ENCODE measurements at regions not wholly inside any gene's neighbourhood (a gene's known extent, or its start where the extent isn't known, plus 50 kb on each side); places are given as distances from the start of the nearest gene placed in this dataset.

GRCh38 chr4:186789651-186790050 lies 66.0 kb upstream of the FAT1 start:
- no peaks in the 10 kb centered on the region for H3K9me2 ChIP-seq (replicated peaks; ENCODE audit: insufficient read depth, low read length)
- H3K9ac ChIP-seq (ENCODE audit: low read length) = no peak overlapping the region
- H3K4me2 ChIP-seq (ENCODE audit: low read depth, low read length, poor library complexity, severe bottlenecking) = no peak overlapping the region
- H3K36me3 ChIP-seq (ENCODE audit: low read length) = no peaks in the 10 kb centered on the region
- H3K4me3 ChIP-seq (ENCODE audit: insufficient read depth, low read length, poor library complexity, severe bottlenecking) = no peak overlapping the region
- H3F3A ChIP-seq (ENCODE audit: insufficient read depth) = no peaks in the 10 kb centered on the region
- H3K27ac ChIP-seq (ENCODE audit: low read depth, low read length) = no peak overlapping the region
- H3K27me3 ChIP-seq (ENCODE audit: low read length) = no peaks in the 10 kb centered on the region
- TF ChIP-seq, protein P1, sequence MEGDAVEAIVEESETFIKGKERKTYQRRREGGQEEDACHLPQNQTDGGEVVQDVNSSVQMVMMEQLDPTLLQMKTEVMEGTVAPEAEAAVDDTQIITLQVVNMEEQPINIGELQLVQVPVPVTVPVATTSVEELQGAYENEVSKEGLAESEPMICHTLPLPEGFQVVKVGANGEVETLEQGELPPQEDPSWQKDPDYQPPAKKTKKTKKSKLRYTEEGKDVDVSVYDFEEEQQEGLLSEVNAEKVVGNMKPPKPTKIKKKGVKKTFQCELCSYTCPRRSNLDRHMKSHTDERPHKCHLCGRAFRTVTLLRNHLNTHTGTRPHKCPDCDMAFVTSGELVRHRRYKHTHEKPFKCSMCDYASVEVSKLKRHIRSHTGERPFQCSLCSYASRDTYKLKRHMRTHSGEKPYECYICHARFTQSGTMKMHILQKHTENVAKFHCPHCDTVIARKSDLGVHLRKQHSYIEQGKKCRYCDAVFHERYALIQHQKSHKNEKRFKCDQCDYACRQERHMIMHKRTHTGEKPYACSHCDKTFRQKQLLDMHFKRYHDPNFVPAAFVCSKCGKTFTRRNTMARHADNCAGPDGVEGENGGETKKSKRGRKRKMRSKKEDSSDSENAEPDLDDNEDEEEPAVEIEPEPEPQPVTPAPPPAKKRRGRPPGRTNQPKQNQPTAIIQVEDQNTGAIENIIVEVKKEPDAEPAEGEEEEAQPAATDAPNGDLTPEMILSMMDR (IDR thresholded peaks at IDR 0.05; ENCODE audit: insufficient read depth, low read length, poor library complexity, severe bottlenecking) = no peak
- no peak for TF ChIP-seq EZH2phosphoT487 (conservative IDR thresholded peaks at IDR 0.05; ENCODE audit: low read length)
- no peak overlapping the region for H2AFZ ChIP-seq (ENCODE audit: low read depth, low read length, severe bottlenecking)
- H3K79me2 ChIP-seq (ENCODE audit: insufficient read depth, low read length) = no peaks in the 10 kb centered on the region
- H3K9me3 ChIP-seq (ENCODE audit: insufficient read depth, low read length) = no peaks in the 10 kb centered on the region
- H4K20me1 ChIP-seq (ENCODE audit: low read depth, low read length) = no peaks in the 10 kb centered on the region

DNA sequence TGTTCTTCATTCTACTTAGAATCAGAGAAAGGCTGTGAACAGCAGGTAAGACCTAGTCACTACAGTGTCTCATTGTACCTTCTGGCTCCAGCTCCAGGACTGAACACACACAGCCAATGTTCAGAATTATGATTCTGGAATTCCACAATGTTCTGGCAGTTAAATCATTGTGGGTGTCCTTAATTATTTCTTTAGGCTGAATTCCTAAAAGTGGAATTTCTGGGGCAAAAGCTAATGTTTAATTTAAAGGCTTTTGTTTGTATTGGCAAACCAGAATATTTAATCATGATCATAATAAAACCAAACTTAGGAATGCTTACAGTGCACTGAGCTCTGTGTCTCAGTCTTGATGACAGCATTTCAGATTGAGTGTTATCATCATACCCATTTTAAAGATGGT lies 67.0 kb upstream of the FAT1 start:
- Histone ChIP-seq H3K27ac (ENCODE audit: low read depth, low read length) (no peak overlapping the region), H3K9ac (ENCODE audit: low read length) (no peak overlapping the region), H3K79me2 (ENCODE audit: insufficient read depth, low read length) (no peaks in the 10 kb centered on the region), H3K4me3 (ENCODE audit: insufficient read depth, low read length, poor library complexity, severe bottlenecking) (no peak overlapping the region), H2AFZ (ENCODE audit: low read depth, low read length, severe bottlenecking) (no peak overlapping the region), H3K9me3 (ENCODE audit: insufficient read depth, low read length) (no peaks in the 10 kb centered on the region), H3K36me3 (ENCODE audit: low read length) (no peaks in the 10 kb centered on the region), H3K9me2 (replicated peaks; ENCODE audit: insufficient read depth, low read length) (no peaks in the 10 kb centered on the region), H3K4me2 (ENCODE audit: low read depth, low read length, poor library complexity, severe bottlenecking) (no peak overlapping the region), H3F3A (ENCODE audit: insufficient read depth) (no peaks in the 10 kb centered on the region), H3K27me3 (ENCODE audit: low read length) (no peaks in the 10 kb centered on the region), H4K20me1 (ENCODE audit: low read depth, low read length) (no peaks in the 10 kb centered on the region)
- TF ChIP-seq, protein P1 (IDR thresholded peaks at IDR 0.05; ENCODE audit: insufficient read depth, low read length, poor library complexity, severe bottlenecking) = no peak
- no peak for TF ChIP-seq EZH2phosphoT487 (conservative IDR thresholded peaks at IDR 0.05; ENCODE audit: low read length)

DNA sequence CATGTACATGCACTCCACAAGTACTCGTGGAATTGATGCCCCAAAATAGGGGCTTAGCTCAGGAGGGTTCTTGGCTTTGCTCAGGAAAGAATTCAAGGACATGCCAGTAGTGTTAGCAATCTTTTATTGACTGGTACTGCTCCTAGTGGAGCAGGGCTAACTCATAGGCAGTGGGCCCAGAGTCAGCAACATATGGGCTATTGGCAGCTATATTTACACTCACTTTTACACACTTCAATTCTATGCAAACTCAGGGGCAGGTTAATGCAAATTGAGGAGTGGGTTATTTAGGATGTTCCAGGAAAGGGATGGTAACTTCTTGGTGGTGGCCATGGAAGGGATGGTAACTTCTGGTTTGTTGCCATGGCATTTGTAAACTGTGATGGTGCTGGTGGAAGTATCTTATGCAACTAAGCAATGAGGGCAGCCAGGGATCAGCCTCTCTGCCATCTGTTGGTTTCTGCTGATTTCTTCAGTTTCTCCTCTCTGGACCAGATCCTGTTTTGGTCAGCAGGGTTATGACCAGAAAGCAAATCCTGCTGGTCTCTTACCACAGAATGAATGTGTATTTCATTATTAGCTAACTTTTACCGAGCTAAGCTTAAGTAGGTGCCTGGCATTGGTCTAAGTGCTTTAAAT lies 69.2 kb upstream of the FAT1 start:
- Histone ChIP-seq H3K36me3 (ENCODE audit: low read length) (no peaks in the 10 kb centered on the region), H3K27me3 (ENCODE audit: low read length) (no peaks in the 10 kb centered on the region), H3K79me2 (ENCODE audit: insufficient read depth, low read length) (no peaks in the 10 kb centered on the region)

More for the DNA sequence above, 69.2 kb upstream of the FAT1 start:
- no peak overlapping the region for H3K27ac ChIP-seq (ENCODE audit: low read depth, low read length)
- H3K9me2 ChIP-seq (replicated peaks; ENCODE audit: insufficient read depth, low read length) = no peaks in the 10 kb centered on the region
- no peaks in the 10 kb centered on the region for H3K9me3 ChIP-seq (ENCODE audit: insufficient read depth, low read length)
- H4K20me1 ChIP-seq (ENCODE audit: low read depth, low read length) = no peaks in the 10 kb centered on the region
- no peak overlapping the region for H3K9ac ChIP-seq (ENCODE audit: low read length)
- H3K4me2 ChIP-seq (ENCODE audit: low read depth, low read length, poor library complexity, severe bottlenecking) = no peak overlapping the region
- H3K4me3 ChIP-seq (ENCODE audit: insufficient read depth, low read length, poor library complexity, severe bottlenecking) = no peak overlapping the region
- no peak overlapping the region for H2AFZ ChIP-seq (ENCODE audit: low read depth, low read length, severe bottlenecking)
- TF ChIP-seq EZH2phosphoT487 (conservative IDR thresholded peaks at IDR 0.05; ENCODE audit: low read length) = no peak
- TF ChIP-seq, protein P1 (IDR thresholded peaks at IDR 0.05; ENCODE audit: insufficient read depth, low read length, poor library complexity, severe bottlenecking) = no peak
- no peaks in the 10 kb centered on the region for H3F3A ChIP-seq (ENCODE audit: insufficient read depth)

All from SU-DHL-6 (cell line).